NB4 (cell line): ENCODE measurements at regions not wholly inside any gene's neighbourhood (a gene's known extent, or its start where the extent isn't known, plus 50 kb on each side); places are given as distances from the start of the nearest gene placed in this dataset.

Experiments
- POLR2A ChIP-seq: IDR thresholded peaks from 2 replicates; pipeline ENCODE4 v1.6.1; 2011; ENCODE audit warnings: mild to moderate bottlenecking; ENCODE audit not compliant: insufficient read length; ENCODE audit errors: extremely low read depth
- TF ChIP-seq, protein P1 (sequence below): IDR thresholded peaks from one replicate; pipeline ENCODE4 v1.5.1; 2012; ENCODE audit warnings: low read depth, low read length
- TF ChIP-seq, protein P2 (sequence below): IDR thresholded peaks from 2 replicates; pipeline ENCODE4 v1.6.1; 2011; ENCODE audit warnings: low read depth, low read length

DNA sequence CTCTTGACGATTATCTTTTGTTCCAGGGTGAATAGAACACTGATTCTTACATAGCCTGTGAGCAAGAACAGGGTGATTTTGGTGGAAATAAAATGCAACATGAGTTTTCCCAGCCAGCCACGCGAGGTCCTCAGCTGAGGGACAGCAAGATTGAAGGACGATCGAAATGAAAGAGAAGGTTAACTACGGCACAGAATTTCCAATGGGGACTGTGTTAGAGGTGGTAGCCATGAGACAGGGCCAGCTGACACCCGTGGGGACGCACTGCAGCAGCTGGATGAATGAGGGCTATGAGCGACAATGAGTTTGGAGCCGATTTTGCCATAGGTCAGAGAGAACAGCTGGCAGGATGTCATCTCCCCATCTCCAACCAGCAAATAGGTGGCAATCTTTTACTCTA, 243.4 kb upstream of the PELI2 start:
- TF ChIP-seq, protein P1, sequence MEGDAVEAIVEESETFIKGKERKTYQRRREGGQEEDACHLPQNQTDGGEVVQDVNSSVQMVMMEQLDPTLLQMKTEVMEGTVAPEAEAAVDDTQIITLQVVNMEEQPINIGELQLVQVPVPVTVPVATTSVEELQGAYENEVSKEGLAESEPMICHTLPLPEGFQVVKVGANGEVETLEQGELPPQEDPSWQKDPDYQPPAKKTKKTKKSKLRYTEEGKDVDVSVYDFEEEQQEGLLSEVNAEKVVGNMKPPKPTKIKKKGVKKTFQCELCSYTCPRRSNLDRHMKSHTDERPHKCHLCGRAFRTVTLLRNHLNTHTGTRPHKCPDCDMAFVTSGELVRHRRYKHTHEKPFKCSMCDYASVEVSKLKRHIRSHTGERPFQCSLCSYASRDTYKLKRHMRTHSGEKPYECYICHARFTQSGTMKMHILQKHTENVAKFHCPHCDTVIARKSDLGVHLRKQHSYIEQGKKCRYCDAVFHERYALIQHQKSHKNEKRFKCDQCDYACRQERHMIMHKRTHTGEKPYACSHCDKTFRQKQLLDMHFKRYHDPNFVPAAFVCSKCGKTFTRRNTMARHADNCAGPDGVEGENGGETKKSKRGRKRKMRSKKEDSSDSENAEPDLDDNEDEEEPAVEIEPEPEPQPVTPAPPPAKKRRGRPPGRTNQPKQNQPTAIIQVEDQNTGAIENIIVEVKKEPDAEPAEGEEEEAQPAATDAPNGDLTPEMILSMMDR: no peak
- TF ChIP-seq POLR2A: no peak
- TF ChIP-seq, protein P2, sequence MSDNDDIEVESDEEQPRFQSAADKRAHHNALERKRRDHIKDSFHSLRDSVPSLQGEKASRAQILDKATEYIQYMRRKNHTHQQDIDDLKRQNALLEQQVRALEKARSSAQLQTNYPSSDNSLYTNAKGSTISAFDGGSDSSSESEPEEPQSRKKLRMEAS: no peak
